HG03354 (cell line): ENCODE measurements at regions not wholly inside any gene's neighbourhood (a gene's known extent, or its start where the extent isn't known, plus 50 kb on each side); places are given as distances from the start of the nearest gene placed in this dataset.
"Not testable (repeated sequence)": the region's sequence is repeated elsewhere in the genome, so short reads cannot be mapped to it uniquely, and the experiment has no call there.

ENCODE experiments used
- ATAC-seq: cut with Tn5 transposase; IDR thresholded peaks from one replicate; pipeline ENCODE4 v1.9.1; 2021; ENCODE audit warnings: mild to moderate bottlenecking; ENCODE audit not compliant: unreplicated experiment, poor library complexity, severe bottlenecking

DNA sequence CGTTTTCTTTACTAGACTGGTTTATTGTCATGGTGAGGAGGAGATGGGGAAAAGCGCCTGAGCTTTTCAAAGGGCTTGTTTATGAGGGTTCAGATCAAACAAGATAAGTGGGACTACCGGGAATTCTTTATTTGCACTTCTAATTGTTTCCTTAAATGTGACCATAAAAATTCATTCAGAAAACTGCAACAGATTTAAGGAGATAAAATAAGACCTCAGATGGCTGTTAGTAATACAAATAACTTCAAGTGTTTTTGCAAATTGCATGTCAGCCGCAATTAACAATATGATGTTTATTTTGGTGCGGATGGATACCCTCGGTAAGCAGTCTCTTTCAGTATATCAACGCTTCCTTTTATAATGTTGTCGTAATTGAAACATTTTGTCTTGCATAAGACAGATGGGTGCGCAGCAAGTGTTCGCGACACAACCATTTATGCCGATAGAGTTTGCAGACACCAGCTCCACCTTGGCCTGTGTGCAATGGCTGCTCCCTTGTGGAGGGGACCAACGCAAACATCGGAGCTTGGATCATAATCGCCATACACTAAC lies 151.0 kb downstream of the C4orf33 start:
- no peak for ATAC-seq

DNA sequence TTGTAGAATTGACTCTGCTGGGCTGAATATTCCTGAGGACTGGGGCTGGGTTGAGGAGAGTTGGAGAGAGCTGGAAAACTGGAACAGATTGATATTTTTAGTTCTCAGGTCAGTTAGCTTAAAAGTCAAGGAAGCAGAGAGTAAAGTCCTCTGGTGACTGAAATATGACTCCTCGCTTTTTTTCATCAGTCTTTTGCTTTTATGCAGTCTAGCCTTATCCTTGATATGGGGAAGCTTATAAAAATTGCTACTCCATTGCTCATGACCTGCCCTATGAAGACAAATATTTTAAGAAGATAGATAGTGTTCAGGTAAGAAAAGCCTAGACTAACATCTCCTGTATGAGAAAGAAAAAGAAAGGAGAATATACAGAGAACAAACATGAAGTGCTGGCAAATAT lies 152.7 kb downstream of the C4orf33 start:
- ATAC-seq: no peak

DNA sequence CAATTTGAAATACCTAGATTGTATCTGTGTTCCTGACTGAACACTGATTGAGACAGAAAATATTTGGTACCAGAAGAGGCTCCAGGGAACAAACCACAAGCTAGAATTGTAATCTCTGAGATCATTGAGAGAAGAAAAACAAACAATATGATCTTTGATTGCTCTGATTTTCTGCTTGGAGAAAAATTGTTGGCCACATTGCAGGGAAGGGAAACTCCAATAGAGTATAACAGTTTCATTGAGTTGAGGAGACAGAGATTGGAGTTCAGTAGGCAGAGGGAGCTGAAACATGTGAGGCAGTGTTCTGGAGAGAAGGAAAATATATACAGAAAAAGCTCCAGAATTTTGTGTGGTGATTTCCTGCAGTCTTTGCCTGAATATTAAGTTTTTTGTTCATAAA lies 158.2 kb downstream of the C4orf33 start:
- ATAC-seq: no peak

DNA sequence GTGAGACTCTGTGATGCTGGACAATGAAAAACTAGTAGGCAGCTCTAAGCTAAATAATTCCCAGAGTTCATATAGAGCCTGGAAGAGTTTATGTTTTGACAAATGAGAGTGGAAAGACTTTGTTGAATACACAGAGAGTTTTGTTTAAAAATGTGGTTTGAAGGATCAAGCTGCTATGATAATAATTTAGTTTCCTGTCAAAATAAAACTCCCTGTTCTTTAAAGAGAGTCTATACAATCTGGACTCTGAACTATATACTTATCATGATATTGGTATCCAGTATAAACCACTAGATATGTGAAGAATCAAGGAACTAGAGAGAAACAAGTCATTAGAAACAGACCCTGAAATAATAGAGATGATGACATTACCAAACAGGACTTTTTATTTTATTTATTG lies 158.6 kb downstream of the C4orf33 start:
- ATAC-seq: no peak

DNA sequence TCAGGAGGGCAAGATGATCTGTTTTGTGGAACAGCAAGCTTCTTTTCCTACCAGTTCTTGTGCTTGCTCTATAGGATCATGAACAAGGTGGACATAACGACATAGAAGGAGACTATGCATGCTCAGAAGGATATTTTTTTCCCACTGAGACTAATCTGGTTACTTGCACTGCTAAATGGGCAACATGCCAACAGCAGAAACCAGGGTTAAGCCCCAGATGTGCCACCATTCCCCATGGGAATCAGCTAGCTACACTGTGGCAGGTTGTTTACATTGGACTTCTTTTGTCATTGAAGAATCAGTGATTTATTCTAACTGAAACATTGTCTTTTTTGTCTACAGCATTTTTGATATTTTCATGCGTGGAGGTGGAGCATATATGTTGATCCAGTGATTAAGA lies 165.6 kb downstream of the C4orf33 start:
- no peak for ATAC-seq

- peak; percentile 97 for ATAC-seq
Observed at GRCh38 chr4:129264008-129264657, 168.2 kb downstream of the C4orf33 start.

- no peak for ATAC-seq
Observed at GRCh38 chr4:129278868-129279267, 182.9 kb downstream of the C4orf33 start.

DNA sequence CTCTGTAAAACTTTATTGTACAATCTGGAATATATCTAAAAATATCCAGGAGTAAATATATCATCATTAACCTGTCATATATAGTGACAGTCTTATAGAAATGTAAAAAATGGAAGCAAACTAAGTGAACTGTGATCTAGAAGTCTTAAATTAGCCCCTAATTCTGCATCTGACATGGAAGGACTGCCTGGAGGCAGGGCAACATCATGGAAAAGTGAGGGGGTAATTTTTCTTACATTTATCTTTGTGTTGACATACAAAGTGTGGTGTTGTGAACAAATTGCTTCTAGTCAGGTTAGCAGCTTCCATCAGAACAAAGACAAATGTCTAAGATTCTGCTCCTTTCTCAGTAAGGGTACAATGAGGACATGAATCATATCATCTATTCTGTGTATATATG lies 186.3 kb downstream of the C4orf33 start:
- ATAC-seq: no peak

GRCh38 chr4:129292194-129292593 lies 196.2 kb downstream of the C4orf33 start:
- ATAC-seq: not testable (repeated sequence)

DNA sequence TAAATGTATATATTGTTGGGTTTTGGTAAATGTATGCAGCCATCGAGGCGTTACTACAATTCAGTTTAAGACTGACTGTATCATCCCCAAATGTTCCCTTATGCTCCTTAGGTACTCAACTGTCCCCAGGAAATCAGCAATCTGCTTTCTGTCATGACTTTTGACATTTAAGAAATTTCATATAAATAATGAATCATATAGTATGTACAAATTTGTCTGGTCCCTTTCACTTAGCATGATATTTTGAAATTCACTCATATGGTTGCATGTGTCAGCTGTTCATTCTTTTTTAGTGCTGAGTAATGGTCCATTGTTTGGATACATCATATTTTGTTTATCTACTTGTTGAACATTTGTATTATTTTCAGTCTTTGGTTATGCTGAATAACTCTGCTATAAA lies 218.8 kb downstream of the C4orf33 start:
- no peak for ATAC-seq

GRCh38 chr4:129322920-129323319 lies 227.0 kb downstream of the C4orf33 start:
- ATAC-seq: no peak

DNA sequence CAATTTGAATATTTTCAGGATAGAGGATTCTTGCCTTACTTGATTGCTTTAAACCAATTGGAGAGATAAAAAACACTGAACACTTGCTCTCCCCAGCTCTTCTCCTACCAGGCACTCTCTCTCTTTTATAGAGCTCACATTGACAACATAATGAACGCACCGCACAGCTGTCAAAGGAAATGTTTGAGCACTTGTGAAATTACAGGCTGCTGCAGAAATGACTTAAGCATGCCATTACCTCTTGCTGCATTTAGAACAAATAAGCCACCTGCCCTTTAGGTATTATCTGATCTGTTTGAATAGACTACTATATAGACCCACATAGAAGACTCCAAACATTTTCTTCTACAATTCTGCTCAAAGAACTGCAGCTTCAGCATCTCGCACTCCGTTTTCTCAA lies 227.7 kb downstream of the C4orf33 start:
- no peak for ATAC-seq

DNA sequence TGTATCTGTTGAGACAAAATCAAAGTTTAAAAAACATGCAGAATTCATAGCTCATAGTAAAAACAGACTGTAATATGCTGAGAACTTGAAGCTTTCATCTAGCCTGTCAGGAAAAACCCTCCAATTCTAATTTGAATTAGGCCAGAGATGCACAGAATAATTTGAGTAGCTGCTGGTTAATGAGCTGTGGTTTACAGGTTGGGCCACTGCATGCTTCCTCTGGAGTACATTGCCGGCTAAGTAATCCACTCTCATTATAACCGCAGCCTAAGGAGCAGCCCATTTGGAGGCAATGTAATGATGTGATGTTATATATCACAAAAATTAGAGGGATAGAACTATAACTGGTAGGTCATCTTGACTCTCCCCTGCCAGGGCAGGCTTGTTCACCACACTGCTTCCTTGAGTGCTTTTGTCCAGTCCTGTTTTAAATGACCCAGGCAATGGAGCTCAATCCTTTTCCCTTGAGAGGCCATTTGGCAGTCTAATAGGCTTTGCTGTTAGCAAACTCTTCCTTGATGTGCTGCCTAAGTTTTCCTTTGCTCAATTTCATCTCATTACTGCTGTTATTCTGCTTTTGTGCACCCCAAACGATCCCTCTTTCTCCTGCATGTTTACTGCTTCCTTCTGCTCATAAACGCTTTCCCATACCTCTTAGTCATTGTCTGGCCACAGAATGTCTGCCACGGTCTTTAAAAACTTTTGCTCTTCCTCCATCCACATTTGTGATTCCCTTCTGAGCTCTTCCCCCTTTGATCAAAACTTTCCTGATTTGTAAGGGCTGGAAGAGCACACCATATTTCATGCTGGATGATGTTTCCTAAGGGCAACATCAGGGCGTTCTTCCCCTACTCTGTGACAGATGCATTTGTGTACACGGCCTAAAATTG lies 230.9 kb downstream of the C4orf33 start:
- ATAC-seq: no peak

DNA sequence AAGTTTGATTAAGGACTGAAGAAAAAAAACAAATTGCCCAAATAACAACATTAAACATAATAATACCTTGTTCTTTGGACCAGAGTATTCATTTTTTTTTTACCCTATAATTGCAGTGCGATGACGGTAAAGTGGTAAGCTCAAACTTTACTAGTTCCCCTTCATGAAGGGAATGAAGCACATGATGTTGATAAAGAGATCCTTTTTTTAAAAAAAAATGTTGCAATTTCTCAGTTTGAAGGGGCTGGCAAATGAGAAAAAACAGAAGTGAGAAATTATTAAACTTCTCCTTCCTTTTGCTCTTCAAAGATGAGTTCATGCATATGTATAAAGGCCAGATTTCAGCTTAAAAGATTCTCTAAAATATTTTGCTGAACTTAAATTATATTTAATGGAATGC lies 231.7 kb downstream of the C4orf33 start:
- ATAC-seq: no peak

DNA sequence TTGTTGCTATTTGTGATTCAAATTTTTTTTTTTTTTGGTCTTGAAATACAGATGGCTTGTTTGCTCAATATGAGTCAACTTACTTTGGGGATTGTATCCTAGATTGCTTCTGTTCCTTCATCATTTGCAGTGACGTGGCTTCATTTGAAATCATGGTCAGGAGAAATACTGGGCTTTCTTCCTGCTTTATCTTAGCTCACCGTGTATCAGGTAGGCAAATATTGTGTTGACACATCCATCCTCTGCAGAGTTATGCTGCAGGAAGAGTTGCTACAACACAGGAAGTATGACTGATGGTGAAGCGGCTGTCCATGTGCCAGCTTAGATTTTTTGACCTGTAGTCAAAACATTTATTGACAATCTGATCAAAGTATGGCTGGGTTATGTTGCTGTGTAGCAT lies 232.2 kb downstream of the C4orf33 start:
- ATAC-seq: no peak

DNA sequence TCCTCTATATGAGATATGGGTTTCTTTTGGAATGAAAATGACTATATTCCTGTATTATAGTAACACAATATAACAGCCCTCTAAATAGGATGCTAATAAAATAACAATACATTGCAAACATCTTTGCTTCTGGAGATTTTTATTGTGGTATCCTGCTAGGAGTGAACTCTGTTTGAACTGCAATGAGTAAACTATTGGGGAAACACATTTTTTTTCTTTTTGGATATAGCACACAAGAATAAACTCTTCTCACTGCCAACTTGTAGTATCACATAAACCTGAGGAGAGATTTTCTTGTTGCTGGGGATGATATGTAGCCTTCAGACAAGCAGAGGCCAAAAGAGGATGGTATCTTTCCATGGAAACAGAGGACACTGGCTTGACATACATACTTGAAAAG lies 238.2 kb downstream of the C4orf33 start:
- no peak for ATAC-seq

DNA sequence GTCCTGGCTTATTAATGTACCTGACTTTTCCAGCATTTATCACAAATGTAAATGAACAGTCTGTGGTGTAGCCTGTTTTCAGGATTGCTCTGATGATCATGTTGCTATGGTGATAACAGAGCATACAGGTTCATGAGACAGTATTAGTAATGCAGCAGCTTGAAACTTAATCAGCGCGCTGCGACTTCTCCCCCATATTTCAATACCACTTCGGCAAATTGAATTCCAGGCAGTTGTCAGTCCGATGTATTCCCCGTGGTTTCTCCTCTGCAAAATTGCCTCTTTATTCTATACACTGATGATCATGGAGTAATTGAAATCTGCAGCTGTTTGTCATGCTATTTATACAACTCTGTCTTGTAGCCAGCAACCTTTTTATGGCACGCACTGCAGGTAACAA lies 239.3 kb downstream of the C4orf33 start:
- no peak for ATAC-seq

- ATAC-seq: no peak
Observed at GRCh38 chr4:129335818-129336217, 239.9 kb downstream of the C4orf33 start.

- ATAC-seq: no peak
Observed at GRCh38 chr4:129336457-129337227, 240.7 kb downstream of the C4orf33 start.

DNA sequence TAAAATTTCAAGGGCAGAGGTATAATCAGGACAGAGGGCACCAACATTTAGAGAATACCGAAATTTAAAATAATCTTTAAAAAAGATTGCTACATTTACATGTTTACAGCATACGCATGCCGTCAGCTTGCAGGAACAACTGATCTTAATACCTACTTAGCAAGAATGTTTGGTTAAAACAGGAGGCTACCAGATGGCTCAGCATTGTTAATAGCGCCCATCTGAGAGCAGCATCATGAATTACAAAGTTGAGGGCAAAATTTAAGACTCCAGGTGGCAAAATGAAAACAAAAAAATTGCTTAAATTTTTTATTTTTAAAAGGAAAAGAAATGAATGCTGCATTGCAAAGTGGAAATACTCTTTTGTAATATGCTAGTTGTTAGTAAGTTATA lies 241.3 kb downstream of the C4orf33 start:
- no peak for ATAC-seq
